ENCODE measurements at regions not wholly inside any gene's neighbourhood (a gene's known extent, or its start where the extent isn't known, plus 50 kb on each side); places are given as distances from the start of the nearest gene placed in this dataset.

- Mint-ChIP-seq H3K27ac (no peak overlapping the region), H3K9me3 (peaks cover 30% of the 10 kb centered on the region), H3K36me3 (ENCODE audit: low read depth) (no peaks in the 10 kb centered on the region), H3K27me3 (ENCODE audit: low read depth) (peaks cover 4% of the 10 kb centered on the region), H3K4me3 (no peak overlapping the region), H3K4me1 (no peaks in the 10 kb centered on the region)
- no peak for TF ChIP-seq CTCF (IDR thresholded peaks at IDR 0.05; ENCODE audit: unreplicated experiment in 3 of 3)
Observed at GRCh38 chr3:7897655-7898054, 604.0 kb upstream of the LMCD1 start.

GRCh38 chr3:7913283-7913682 is 588.3 kb upstream of the LMCD1 start:
- H3K27me3 Mint-ChIP-seq (ENCODE audit: low read depth): no peaks in the 10 kb centered on the region
- TF ChIP-seq CTCF (IDR thresholded peaks at IDR 0.05; ENCODE audit: unreplicated experiment in 3 of 3): no peak
- H3K4me1 Mint-ChIP-seq: peaks cover 6% of the 10 kb centered on the region
- no peaks in the 10 kb centered on the region for H3K36me3 Mint-ChIP-seq (ENCODE audit: low read depth)
- no peak overlapping the region for H3K4me3 Mint-ChIP-seq
- no peak overlapping the region for H3K27ac Mint-ChIP-seq
- peaks cover 3% of the 10 kb centered on the region for H3K9me3 Mint-ChIP-seq

- no peak for TF ChIP-seq CTCF (IDR thresholded peaks at IDR 0.05; ENCODE audit: unreplicated experiment in 3 of 3)
- Mint-ChIP-seq H3K4me1 (peaks cover 13% of the 10 kb centered on the region), H3K36me3 (ENCODE audit: low read depth) (no peaks in the 10 kb centered on the region), H3K4me3 (no peak overlapping the region), H3K27me3 (ENCODE audit: low read depth) (no peaks in the 10 kb centered on the region), H3K9me3 (peaks cover 3% of the 10 kb centered on the region), H3K27ac (no peak overlapping the region)
Observed at GRCh38 chr3:7915356-7915755, 586.3 kb upstream of the LMCD1 start.

GRCh38 chr3:7917443-7918151 is 584.0 kb upstream of the LMCD1 start:
- no peaks in the 10 kb centered on the region for H3K27me3 Mint-ChIP-seq (ENCODE audit: low read depth)
- H3K27ac Mint-ChIP-seq: peak overlapping the region in 1 of 3 experiments; percentile 25
- no peaks in the 10 kb centered on the region for H3K36me3 Mint-ChIP-seq (ENCODE audit: low read depth)
- H3K9me3 Mint-ChIP-seq: peaks cover 3% of the 10 kb centered on the region
- H3K4me1 Mint-ChIP-seq: peaks cover 13% of the 10 kb centered on the region
- no peak for TF ChIP-seq CTCF (IDR thresholded peaks at IDR 0.05; ENCODE audit: unreplicated experiment in 3 of 3)
- no peak overlapping the region for H3K4me3 Mint-ChIP-seq

- no peak overlapping the region for H3K27ac Mint-ChIP-seq
- no peaks in the 10 kb centered on the region for H3K36me3 Mint-ChIP-seq (ENCODE audit: low read depth)
- H3K9me3 Mint-ChIP-seq: peaks cover 3% of the 10 kb centered on the region
- peaks cover 20% of the 10 kb centered on the region for H3K4me1 Mint-ChIP-seq
- no peak overlapping the region for H3K4me3 Mint-ChIP-seq
- no peak for TF ChIP-seq CTCF (IDR thresholded peaks at IDR 0.05; ENCODE audit: unreplicated experiment in 3 of 3)
- no peaks in the 10 kb centered on the region for H3K27me3 Mint-ChIP-seq (ENCODE audit: low read depth)
Observed at GRCh38 chr3:7920211-7920610, 581.4 kb upstream of the LMCD1 start.

- H3K4me3 Mint-ChIP-seq: no peak overlapping the region
- no peak for TF ChIP-seq CTCF (IDR thresholded peaks at IDR 0.05; ENCODE audit: unreplicated experiment in 3 of 3)
- no peak overlapping the region for H3K27ac Mint-ChIP-seq
- no peaks in the 10 kb centered on the region for H3K9me3 Mint-ChIP-seq
- H3K36me3 Mint-ChIP-seq (ENCODE audit: low read depth): no peaks in the 10 kb centered on the region
- H3K27me3 Mint-ChIP-seq (ENCODE audit: low read depth): no peaks in the 10 kb centered on the region
- H3K4me1 Mint-ChIP-seq: peaks cover 7% of the 10 kb centered on the region
Observed at GRCh38 chr3:7924228-7924627, 577.4 kb upstream of the LMCD1 start.

Data from nephron (organoid).